Testis (tissue), 2 donors: ENCODE measurements at regions not wholly inside any gene's neighbourhood (a gene's known extent, or its start where the extent isn't known, plus 50 kb on each side); places are given as distances from the start of the nearest gene placed in this dataset.

Source experiments
- CTCF ChIP-seq, 3 experiments: fragments of 450-650 bp in 2 of 3; fragments of 200-600 bp in 1 of 3; sonication (generic) in 1 of 3; IDR thresholded peaks; one replicate each; pipeline ENCODE4 v1.5.1; 2016 to 2019; ENCODE audit warnings: antibody characterized with exemption in 3 of 3, mild to moderate bottlenecking in 2 of 3, moderate library complexity in 1 of 3
- POLR2A ChIP-seq: fragments of 450-650 bp; IDR thresholded peaks from one replicate; pipeline ENCODE4 v1.6.1; 2017; ENCODE audit warnings: antibody characterized with exemption, mild to moderate bottlenecking, moderate library complexity

- no peak for TF ChIP-seq CTCF (IDR thresholded peaks at IDR 0.05)
- TF ChIP-seq POLR2A = no peak
Observed at GRCh38 chr2:236766850-236767249, 197.2 kb downstream of the ACKR3 start.
